Karpas-422 (cell line): ENCODE measurements at regions not wholly inside any gene's neighbourhood (a gene's known extent, or its start where the extent isn't known, plus 50 kb on each side); places are given as distances from the start of the nearest gene placed in this dataset.
"Not testable (repeated sequence)": the region's sequence is repeated elsewhere in the genome, so short reads cannot be mapped to it uniquely, and the experiment has no call there.

Experiments used
- DNase-seq: peaks from one replicate; pipeline ENCODE4 v3.0.0-alpha.2; 2015
- H2AFZ ChIP-seq: fragments of 200-600 bp; sonication (generic); 2 replicates; pipeline ENCODE4 v1.6.1; 2014; ENCODE audit warnings: antibody characterized with exemption, low read length, mixed read lengths
- H3K27ac ChIP-seq: fragments of 200-600 bp; sonication (generic); 2 replicates; pipeline ENCODE4 v1.5.1; 2014; ENCODE audit warnings: mild to moderate bottlenecking, low read length, moderate library complexity
- H3K27me3 ChIP-seq: fragments of 200-600 bp; sonication (generic); 2 replicates; pipeline ENCODE4 v1.6.1; 2014; ENCODE audit warnings: low read length, mixed read lengths
- H3K36me3 ChIP-seq: fragments of 200-600 bp; sonication (generic); 2 replicates; pipeline ENCODE4 v1.6.1; 2014; ENCODE audit warnings: low read length, mixed read lengths; ENCODE audit not compliant: insufficient read depth
- H3K4me1 ChIP-seq: fragments of 200-600 bp; sonication (generic); 2 replicates; pipeline ENCODE4 v1.6.1; 2014; ENCODE audit warnings: mild to moderate bottlenecking, low read length, mixed read lengths
- H3K4me2 ChIP-seq: fragments of 200-600 bp; sonication (generic); 2 replicates; pipeline ENCODE4 v1.6.1; 2014; ENCODE audit warnings: low read length, low read depth, mild to moderate bottlenecking; ENCODE audit not compliant: poor library complexity, severe bottlenecking
- H3K4me3 ChIP-seq: fragments of 200-600 bp; sonication (generic); 2 replicates; pipeline ENCODE4 v1.5.1; 2014; ENCODE audit warnings: mild to moderate bottlenecking, antibody characterized with exemption, low read length, mixed read lengths
- H3K79me2 ChIP-seq: fragments of 200-600 bp; sonication (generic); 2 replicates; pipeline ENCODE4 v1.6.1; 2014; ENCODE audit warnings: mild to moderate bottlenecking, low read length, mixed read lengths
- H3K9ac ChIP-seq: fragments of 200-600 bp; sonication (generic); 2 replicates; pipeline ENCODE4 v1.6.0; 2014; ENCODE audit warnings: low read length
- H3K9me2 ChIP-seq: fragments of 200-600 bp; sonication (generic), shearing (Covaris generic); replicated peaks from 2 replicates; pipeline ENCODE4 v1.6.0; 2014; ENCODE audit warnings: mild to moderate bottlenecking, low read length, moderate library complexity; ENCODE audit not compliant: insufficient read depth
- H3K9me3 ChIP-seq: fragments of 300-700, 200-600 bp; sonication (generic); 2 replicates; pipeline ENCODE4 v1.6.1; 2014; ENCODE audit warnings: low read length, mixed read lengths
- H4K20me1 ChIP-seq: fragments of 200-600 bp; sonication (generic); 2 replicates; pipeline ENCODE4 v1.6.1; 2014; ENCODE audit warnings: mild to moderate bottlenecking, antibody characterized with exemption, low read length, low read depth; ENCODE audit not compliant: insufficient read depth

GRCh38 chr3:140777631-140778233, 99.9 kb downstream of the TRIM42 start:
- no peak overlapping the region for H2AFZ ChIP-seq
- H3K9ac ChIP-seq = no peak overlapping the region
- no peaks in the 10 kb centered on the region for H3K79me2 ChIP-seq
- DNase-seq = no peak
- no peak overlapping the region for H3K4me2 ChIP-seq
- no peaks in the 10 kb centered on the region for H3K36me3 ChIP-seq
- no peaks in the 10 kb centered on the region for H4K20me1 ChIP-seq
- no peaks in the 10 kb centered on the region for H3K9me2 ChIP-seq
- H3K27ac ChIP-seq = no peak overlapping the region
- no peaks in the 10 kb centered on the region for H3K27me3 ChIP-seq
- no peak overlapping the region for H3K4me3 ChIP-seq
- no peaks in the 10 kb centered on the region for H3K9me3 ChIP-seq
- H3K4me1 ChIP-seq = 0 out of 2 replicates have a peak, but pooled peaks cover 5% of the 10 kb centered on the region

GRCh38 chr3:140791368-140791767, 113.5 kb downstream of the TRIM42 start:
- DNase-seq = no peak
- Histone ChIP-seq H3K4me2 (no peak overlapping the region), H3K9me3 (peaks cover 7% of the 10 kb centered on the region; the same call in 1 of the 2 replicates), H3K79me2 (no peaks in the 10 kb centered on the region), H3K4me3 (no peak overlapping the region), H3K4me1 (peaks cover 3% of the 10 kb centered on the region; the same call in 1 of the 2 replicates), H3K27me3 (no peaks in the 10 kb centered on the region), H3K27ac (no peak overlapping the region), H3K9me2 (no peaks in the 10 kb centered on the region), H4K20me1 (no peaks in the 10 kb centered on the region), H3K9ac (no peak overlapping the region), H2AFZ (no peak overlapping the region), H3K36me3 (no peaks in the 10 kb centered on the region)

GRCh38 chr3:140794507-140794906, 116.6 kb downstream of the TRIM42 start:
- Histone ChIP-seq H3K9me2 (no peaks in the 10 kb centered on the region), H3K27ac (no peak overlapping the region), H3K4me2 (no peak overlapping the region), H3K79me2 (no peaks in the 10 kb centered on the region), H3K27me3 (no peaks in the 10 kb centered on the region), H3K36me3 (no peaks in the 10 kb centered on the region), H2AFZ (no peak overlapping the region), H3K9ac (no peak overlapping the region), H3K4me3 (no peak overlapping the region), H3K4me1 (peaks cover 3% of the 10 kb centered on the region; the same call in 1 of the 2 replicates), H4K20me1 (no peaks in the 10 kb centered on the region), H3K9me3 (peaks cover 7% of the 10 kb centered on the region; the same call in 1 of the 2 replicates)
- DNase-seq = no peak

GRCh38 chr3:140802898-140803297, 125.0 kb downstream of the TRIM42 start:
- H3K4me1 ChIP-seq, H4K20me1 ChIP-seq, H3K79me2 ChIP-seq, H3K4me2 ChIP-seq, H2AFZ ChIP-seq, H3K27ac ChIP-seq, H3K36me3 ChIP-seq, DNase-seq, H3K4me3 ChIP-seq, H3K9ac ChIP-seq, H3K9me3 ChIP-seq, H3K9me2 ChIP-seq, H3K27me3 ChIP-seq: not testable (repeated sequence)

DNA sequence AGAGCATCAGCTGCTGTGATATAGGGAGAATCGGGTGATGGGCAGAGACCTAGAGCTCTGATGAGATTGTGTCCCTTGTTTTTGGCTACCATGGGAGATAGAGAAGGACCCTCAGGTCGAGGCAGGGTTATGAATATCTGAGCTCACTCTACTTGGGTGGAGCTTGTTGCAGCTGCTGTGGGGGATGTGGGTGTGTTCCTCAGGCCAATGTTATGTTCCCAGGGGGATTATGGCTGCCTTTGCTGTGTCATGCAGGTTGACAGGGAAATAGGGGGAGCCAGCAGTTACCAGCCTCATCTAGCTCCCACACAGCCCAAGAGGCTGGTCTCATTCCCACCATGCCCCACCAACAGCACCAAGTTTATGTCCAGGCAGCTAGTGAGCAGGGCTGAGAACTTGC, 131.5 kb downstream of the TRIM42 start:
- no peaks in the 10 kb centered on the region for H4K20me1 ChIP-seq
- H3K27ac ChIP-seq = peak overlapping the region; percentile 30
- peak overlapping the region; percentile 55 for H3K4me2 ChIP-seq
- H3K27me3 ChIP-seq = no peaks in the 10 kb centered on the region
- H3K36me3 ChIP-seq = no peaks in the 10 kb centered on the region; the same call in 1 of the 2 replicates
- peak; percentile 86 for DNase-seq
- H2AFZ ChIP-seq = peak overlapping the region; percentile 72
- peaks cover 19% of the 10 kb centered on the region for H3K4me1 ChIP-seq
- no peaks in the 10 kb centered on the region for H3K79me2 ChIP-seq
- H3K9me2 ChIP-seq = no peaks in the 10 kb centered on the region
- H3K9ac ChIP-seq = peak overlapping the region; percentile 51
- H3K4me3 ChIP-seq = peak overlapping the region; percentile 28; the same call in 1 of the 2 replicates
- H3K9me3 ChIP-seq = 0 out of 2 replicates have a peak, but pooled peaks cover 5% of the 10 kb centered on the region

GRCh38 chr3:140816372-140817195, 125.1 kb upstream of the SLC25A36 start:
- Histone ChIP-seq H3K9ac (no peak overlapping the region), H2AFZ (peak overlapping the region; percentile 75), H4K20me1 (no peaks in the 10 kb centered on the region), H3K27ac (peak overlapping the region; percentile 12; the same call in 1 of the 2 replicates), H3K4me3 (peak overlapping the region; percentile 8; the same call in 1 of the 2 replicates), H3K4me2 (peak overlapping the region; percentile 38), H3K4me1 (peaks cover 23% of the 10 kb centered on the region), H3K36me3 (no peaks in the 10 kb centered on the region; the same call in 1 of the 2 replicates), H3K27me3 (no peaks in the 10 kb centered on the region), H3K9me3 (0 out of 2 replicates have a peak, but pooled peaks cover 5% of the 10 kb centered on the region), H3K79me2 (no peaks in the 10 kb centered on the region), H3K9me2 (no peaks in the 10 kb centered on the region)
- DNase-seq = peak; percentile 75

- Histone ChIP-seq H3K36me3 (no peaks in the 10 kb centered on the region), H3K4me2 (no peak overlapping the region), H3K4me3 (no peak overlapping the region), H3K79me2 (no peaks in the 10 kb centered on the region), H3K9me3 (no peaks in the 10 kb centered on the region), H3K27me3 (no peaks in the 10 kb centered on the region), H3K9me2 (no peaks in the 10 kb centered on the region), H3K9ac (no peak overlapping the region), H2AFZ (no peak overlapping the region), H4K20me1 (no peaks in the 10 kb centered on the region), H3K4me1 (peaks cover 21% of the 10 kb centered on the region), H3K27ac (no peak overlapping the region)
- no peak for DNase-seq
Measured at GRCh38 chr3:140821493-140821892, 120.1 kb upstream of the SLC25A36 start.

- H3K36me3 ChIP-seq = no peaks in the 10 kb centered on the region
- H3K9me3 ChIP-seq = no peaks in the 10 kb centered on the region
- H3K4me2 ChIP-seq = no peak overlapping the region
- no peaks in the 10 kb centered on the region for H3K79me2 ChIP-seq
- peaks cover 13% of the 10 kb centered on the region for H3K4me1 ChIP-seq
- no peak overlapping the region for H3K27ac ChIP-seq
- no peak overlapping the region for H3K4me3 ChIP-seq
- no peaks in the 10 kb centered on the region for H3K27me3 ChIP-seq
- no peak overlapping the region for H2AFZ ChIP-seq
- no peak overlapping the region for H3K9ac ChIP-seq
- no peaks in the 10 kb centered on the region for H3K9me2 ChIP-seq
- no peak for DNase-seq
- no peaks in the 10 kb centered on the region for H4K20me1 ChIP-seq
Measured at GRCh38 chr3:140822401-140823047, 119.1 kb upstream of the SLC25A36 start.
